ENCODE measurements at regions not wholly inside any gene's neighbourhood (a gene's known extent, or its start where the extent isn't known, plus 50 kb on each side); places are given as distances from the start of the nearest gene placed in this dataset.

DNA sequence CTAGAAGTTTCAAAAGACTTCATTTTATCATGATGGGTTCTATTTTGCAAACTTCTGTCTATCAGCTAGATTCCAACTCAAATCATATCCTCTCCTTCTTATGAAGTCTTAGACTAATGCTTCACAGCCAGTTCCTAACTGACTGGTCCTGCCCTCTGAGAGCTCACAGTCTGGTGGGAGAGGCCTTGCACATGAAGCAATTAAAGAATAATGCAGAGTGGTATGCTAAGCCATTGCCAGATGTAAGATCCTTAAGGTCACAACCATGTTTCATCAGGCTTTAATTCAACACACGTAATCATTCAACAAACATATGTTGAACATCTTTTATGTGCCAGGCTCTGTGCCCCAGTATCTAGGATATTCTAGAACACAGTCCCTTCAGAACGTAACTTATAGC lies 125.8 kb upstream of the TMPO start:
- no peak for DNase-seq (ENCODE audit: low spot score)

DNA sequence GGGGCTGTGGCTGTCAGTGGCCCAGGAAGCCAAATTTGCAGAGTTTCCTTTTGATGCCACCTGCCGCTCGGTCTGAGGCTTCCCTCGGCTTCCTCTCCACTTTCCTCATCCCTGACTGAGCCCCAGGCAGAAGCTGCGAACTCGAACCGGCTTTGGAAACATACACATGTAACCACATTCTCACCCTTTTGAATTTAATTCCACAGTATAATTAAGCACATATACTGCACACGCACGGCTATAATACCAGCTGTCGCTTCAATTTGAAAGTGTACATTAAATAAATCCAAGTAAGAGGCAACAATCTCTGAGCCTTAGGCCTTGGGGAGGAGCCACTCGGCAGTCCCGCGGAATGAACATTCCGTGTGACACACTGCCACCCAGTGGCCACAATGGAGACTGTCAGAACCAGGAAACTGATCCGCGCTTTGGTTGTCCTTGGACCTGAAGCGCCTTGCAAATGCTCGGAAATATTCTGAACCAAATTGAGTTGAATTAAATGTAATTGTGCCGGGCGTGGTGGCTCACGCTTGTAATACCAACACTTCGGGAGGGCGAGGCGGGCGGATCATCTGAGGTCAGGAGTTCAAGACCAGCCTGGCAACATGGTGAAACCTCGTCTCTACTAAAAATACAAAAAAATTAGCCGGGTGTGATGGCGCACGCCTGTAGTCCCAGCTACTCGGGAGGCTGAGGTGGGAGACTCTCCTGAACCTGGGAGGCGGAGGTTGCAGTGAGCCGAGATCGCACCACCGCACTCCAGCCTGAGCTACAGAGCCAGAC lies 117.9 kb upstream of the TMPO start:
- DNase-seq (ENCODE audit: low spot score): peak; percentile 74

DNA sequence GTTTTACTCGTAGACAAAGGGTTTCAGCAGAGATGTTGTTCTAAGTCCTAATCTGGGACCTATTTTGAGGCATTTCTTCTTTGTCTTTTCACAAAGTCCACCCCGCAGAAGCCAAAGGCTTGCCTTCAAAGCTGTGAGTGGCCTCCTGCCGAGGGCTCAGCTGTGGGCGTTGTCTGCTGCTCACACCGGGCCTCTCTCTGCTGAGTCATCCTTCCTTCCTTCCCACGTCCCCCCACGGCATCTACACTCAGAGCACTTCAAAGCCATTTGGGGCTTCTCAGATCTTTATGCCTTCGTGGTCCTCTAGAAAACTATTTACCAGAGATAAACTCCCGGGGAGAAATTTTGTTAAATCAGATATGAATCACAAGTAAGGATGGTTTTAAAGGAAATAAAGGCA lies 115.9 kb upstream of the TMPO start:
- no peak for DNase-seq (ENCODE audit: low spot score)

DNA sequence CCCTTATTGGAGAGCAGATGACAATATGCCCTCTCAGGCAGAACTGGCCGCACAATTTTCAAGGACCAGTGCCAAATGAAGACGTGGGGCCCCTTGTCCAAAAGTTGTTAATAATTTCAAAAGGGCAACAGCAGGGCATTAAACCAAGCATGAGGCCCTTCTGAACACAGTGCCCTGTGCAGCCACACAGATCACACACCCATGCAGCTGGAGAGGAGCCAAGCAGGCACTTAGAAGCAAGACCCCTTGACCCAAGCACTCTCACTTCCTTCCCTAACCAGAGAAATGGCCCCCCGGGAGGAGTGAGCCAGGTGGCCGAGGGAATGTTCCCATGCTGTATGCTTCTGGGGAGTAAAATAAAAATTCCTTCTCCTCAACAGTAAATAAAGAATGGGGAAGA lies 114.0 kb upstream of the TMPO start:
- no peak for DNase-seq (ENCODE audit: low spot score)

DNA sequence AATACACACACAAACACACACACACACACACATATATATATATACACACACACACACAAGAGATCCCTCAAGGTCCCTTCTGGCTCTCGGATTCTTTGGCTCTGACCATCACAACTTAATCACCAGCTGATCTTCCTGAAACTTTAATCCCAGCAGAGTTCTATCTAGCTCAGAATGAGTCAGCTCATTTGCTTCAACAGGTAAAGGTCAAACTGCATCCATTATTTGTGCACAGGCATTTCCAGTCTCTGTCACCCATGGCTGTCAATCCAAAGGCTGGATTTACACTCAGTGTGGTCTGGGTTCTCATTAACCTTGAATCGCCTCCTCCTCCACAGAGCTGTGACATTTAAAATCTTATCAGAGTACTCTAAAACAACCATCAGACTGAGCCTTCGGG lies 113.3 kb upstream of the TMPO start:
- no peak for DNase-seq (ENCODE audit: low spot score)

DNA sequence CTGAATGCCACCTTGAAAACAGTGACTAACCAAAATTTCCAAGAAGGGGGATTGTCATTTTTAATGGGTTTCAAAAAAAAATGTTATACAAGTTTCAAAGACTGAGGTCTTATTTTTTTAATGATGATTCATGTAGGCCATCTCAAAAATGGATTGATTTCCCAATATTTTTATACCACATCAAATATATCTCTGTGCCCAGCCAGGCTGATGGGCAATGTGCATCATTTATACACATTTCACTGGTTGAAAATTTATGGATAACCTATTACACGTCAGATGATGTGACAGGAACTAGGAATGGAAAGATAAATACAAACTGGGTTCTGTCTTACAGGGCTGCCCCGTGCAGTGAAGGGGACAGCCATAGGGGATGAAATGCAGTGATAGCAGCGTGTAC lies 112.7 kb upstream of the TMPO start:
- DNase-seq (ENCODE audit: low spot score): no peak

DNA sequence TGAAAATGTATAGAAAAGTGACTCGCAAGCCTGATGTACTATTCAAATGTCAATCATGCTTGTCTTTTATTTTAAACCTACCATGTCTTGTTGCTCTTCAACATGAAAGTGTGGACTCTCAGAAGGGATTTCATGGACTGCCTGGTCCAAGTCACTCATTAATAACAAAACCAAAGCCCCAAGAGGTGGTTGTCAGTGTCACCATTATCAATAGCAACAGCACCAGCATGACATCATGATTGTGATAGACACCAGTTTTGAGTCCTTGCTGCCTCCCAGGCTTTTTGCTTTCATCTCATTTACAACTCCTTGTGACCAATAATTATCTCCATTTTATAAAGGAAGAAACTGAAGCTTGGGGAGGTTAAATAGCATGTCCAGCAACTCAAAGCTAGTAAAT lies 112.0 kb upstream of the TMPO start:
- no peak for DNase-seq (ENCODE audit: low spot score)

DNA sequence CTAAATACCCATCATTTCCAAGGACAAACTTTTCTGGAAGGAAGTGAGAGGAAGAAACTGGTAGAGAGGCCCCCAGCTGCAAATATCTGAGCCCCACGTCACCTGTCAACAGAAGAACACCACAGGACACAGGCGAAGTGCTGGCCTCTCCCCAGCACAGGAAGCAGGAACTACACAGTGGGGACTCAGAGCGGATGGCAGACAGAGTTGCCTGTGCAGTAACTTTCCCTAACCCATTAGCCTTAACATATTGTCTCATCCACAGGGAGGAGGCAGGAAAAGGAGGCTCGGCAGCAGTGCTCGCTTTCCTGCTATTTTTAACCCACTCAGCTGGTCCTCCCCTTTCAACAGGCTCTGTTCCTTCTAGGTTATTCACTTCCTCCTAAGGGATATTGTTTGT lies 111.5 kb upstream of the TMPO start:
- DNase-seq (ENCODE audit: low spot score): no peak

DNA sequence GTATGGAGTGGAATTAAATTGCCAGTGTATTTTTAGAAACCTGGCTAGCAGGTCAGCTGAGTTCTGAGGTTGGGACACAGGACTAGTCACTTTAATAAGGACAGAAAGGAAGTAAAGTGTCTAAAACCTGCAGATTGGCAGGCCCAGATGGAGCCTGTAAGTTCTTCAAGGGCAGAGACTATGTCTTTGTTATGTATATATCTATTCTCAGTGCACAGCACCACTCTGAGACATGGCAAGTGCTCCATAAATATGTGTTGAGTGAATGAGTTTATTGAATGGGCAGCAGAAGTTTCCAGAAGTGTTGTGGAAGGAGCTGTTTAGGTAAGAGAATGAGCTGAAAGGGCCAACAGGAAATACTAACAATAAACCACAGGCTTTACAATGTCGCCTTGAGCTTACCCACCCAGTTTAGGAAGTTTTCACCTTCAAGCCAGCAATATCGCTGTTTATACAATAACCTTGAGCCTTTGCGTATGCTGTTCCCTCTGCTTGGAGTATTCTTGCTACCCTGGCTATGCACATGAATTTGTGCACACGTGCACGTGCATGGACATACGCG lies 109.5 kb upstream of the TMPO start:
- DNase-seq (ENCODE audit: low spot score): no peak

DNA sequence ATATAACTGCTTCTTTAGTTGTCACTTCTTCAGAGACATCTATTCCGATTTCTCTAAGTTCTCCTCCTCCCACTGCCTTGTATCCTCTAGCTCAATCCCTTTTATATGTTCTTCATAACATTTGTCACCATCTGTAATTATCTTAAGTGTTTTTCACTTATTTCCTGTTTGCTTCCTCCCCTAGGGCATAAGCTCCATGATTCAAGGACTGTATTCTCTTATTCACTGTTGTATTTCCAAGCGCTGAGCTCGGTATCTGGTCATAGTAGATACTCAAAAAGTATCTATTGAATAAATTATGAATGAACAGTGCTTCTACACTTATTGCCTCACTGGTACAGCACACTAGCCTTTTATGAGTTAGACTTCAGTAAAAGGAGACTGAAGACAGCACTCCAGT lies 109.0 kb upstream of the TMPO start:
- no peak for DNase-seq (ENCODE audit: low spot score)

DNA sequence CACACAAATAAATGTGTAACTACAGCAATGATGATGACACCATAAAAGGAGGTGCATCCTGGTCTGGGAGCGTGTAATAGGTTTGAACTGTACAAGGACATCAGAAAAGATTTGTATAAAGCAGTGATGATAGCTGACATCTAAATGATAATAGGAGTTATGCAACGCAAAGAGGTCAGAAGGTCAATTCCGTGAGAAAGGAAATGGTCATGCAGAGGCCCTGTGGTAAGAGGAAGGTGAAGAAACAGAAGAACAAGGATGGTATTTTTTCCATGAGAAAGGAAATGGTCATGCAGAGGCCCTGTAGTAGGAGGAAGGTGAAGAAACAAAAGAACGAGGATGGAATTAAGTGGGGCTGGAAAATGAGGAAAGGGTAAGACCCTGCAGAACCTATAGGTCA lies 106.7 kb upstream of the TMPO start:
- no peak for DNase-seq (ENCODE audit: low spot score)

DNA sequence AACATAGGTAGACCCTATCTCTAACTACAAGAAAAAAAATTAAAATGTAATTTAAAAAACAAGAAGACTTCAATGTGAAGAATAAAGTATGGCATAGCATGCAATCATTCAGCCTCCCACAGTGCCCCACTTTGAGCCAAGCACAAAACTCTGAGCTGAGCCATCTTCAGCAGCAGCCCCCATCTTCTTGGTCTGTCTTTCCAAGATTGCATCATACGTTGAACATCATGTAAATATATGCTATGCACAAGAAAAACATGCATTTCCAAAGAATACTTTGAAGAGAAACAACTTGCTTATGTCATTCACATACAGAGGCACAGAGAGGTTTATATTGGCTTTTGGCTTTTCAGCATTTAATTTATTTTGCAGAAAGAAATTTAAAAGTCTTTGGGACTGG lies 105.8 kb upstream of the TMPO start:
- DNase-seq (ENCODE audit: low spot score): no peak

DNA sequence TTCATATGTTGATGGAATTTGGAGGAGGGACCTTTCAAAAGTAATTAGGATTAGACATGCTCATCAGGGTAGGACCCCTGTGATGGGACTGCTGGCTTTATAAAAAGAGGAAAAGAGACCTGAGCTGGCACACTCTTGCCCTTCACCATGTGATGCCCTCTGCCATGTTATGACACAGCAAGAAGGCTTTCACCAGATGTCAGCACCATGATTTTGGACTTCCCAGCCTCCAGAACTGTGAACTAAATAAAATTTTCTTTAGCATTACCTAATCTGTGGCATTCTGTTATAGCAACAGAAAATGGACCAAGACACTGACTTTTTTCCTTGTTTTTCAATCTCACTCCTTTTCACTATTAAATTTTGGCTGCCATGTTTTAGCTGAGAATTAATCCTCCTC lies 105.0 kb upstream of the TMPO start:
- DNase-seq (ENCODE audit: low spot score): no peak

DNA sequence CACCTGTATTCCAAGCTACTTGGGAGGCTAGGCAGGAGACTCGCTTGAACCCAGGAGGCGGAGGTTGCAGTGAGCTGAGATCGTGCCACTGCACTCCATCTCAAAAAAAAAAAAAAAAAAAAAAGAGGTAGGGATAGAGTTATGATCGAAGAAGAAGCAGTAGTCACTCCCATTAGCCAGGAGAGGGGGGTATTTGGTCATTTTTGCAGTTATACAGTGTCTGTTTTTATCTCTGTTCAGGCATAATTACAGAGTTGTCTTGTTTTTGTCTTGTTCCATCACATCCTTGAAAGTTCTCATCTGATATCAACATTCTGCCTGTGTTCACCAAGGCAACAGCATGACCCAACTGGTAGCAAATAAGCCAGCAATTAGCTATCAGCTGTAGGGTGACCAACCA lies 98.5 kb upstream of the TMPO start:
- DNase-seq (ENCODE audit: low spot score): no peak

DNA sequence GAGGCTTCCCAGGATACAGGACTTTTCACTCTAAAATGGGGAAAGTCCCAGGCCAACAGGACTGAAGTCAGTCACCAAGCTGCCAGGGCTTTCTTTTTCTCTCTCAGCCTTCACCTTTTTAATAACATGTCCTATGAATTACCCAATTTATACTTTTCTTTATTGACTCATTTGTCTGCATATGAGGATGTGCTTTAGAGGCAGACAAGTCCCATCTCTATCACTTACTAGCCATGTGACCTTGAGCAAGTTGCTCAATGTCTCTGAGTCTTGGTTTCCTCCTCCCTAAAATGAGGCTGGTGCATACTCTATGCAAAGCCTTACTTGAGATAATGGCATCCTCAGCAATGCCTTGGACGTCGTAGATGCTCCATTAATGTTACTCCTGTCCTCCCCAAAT lies 98.1 kb upstream of the TMPO start:
- no peak for DNase-seq (ENCODE audit: low spot score)

DNA sequence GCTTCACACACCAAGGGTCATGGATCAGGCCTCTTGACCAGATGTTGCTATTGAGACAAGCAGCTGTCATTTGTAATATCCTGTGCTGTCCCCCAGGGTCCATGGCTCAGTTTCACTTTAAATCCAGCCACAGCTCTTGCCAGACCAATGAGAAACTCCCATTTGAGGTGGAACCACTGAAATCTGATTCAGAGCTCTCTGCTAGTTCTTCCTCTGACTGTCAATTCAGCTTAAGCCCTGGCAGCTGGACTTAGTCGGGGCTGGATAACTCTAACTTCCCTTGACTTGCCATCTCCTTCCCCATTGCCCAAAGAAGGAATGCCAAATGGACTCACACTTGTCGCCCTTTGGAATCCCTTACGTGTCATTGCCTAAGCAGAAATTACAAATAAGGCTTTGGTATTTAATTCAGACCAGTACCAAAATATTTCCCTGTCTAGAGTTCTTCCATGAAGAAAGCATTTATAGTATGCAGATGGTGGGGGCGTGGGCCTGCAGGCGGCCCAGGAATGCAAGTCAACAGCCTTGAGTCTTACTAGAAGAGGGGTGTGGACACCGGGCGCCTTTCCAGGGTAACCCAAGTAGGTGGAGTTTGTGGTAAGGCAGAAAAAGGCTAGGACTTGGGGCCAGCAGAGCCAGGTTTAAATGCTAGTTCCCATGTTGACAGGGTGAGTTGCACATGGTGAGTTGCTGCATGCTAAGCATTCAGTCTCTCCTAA lies 96.9 kb upstream of the TMPO start:
- no peak for DNase-seq (ENCODE audit: low spot score)

DNA sequence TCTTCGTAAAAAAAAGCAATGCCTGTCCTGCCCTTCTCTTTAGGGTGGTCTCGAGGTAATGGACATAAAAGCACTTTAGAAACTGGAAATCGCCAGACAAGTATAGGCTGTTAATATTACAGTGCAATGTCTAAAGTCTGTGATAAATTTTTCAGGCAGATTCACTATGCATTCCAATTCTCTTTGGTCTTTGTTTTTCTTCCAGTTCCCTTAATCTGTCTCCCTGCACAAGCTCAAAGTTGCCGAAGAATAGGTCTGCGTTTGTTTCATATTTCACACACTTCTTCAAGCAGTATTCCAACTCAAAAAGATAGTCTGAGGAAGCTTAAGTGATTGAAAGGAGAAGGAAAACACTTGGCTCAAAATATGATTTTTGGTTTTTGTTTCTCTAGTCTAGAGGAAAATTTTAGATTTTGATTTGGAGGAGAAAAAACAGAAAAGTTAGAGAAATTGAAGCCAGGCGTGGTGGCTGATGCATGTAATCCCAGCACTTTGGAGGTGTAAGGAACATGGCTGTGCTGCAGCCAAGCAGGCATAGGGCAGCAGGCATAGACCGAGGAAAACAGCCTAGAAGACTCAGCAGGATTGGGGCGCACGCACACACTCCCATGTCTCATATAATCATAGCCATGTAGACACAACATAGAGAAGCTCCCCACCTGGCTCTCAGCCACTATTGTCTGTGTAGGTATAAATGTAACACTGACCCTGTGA lies 96.2 kb upstream of the TMPO start:
- DNase-seq (ENCODE audit: low spot score): no peak

DNA sequence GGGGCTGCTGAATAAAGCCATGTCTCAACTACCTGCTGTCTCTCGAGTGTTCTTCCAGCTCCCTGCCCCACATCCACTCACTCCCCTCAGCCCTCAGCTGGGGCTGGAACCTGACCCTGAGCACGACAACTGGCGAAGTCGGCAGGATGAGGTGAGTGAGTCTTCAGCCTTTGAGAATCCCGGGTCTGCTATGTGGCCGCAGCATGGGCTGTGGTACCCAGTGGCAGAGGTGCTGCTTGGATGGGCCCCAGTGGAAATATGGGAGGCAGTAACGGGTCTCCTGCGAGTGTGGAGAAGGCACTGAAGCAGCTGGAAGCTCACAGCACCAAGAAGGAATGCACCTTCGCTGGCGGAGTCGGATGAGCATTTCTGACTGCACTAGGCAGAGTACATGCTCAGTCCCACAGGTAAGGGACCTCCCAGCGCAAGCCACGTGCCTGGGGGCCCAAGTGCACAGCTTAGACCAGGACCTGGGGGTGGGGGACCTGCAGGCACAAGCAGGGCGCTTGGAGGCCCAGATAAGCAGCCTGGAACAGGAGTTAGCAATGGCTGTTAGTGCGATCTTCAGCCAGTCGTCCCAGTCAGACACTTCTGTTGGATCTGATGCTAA lies 95.5 kb upstream of the TMPO start:
- DNase-seq (ENCODE audit: low spot score): no peak

DNA sequence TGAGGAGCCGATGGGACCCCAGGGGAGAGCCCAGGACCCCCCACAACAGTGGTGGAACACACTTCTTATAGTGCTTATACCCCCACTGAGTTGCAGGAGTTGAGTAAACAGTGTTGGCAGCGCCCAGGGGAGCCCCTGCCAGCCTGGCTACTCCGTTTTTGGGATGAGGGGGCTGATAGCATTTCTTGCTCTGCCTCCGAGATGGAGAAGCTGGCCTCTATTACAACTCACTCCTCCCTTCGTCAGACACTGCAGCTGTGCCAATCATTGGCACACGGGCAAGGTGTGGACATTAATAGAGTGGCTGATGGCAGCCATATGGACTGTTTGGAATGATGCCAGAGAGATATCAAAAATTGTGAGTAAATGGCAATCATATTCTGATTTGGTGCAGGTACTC lies 94.9 kb upstream of the TMPO start:
- no peak for DNase-seq (ENCODE audit: low spot score)

DNA sequence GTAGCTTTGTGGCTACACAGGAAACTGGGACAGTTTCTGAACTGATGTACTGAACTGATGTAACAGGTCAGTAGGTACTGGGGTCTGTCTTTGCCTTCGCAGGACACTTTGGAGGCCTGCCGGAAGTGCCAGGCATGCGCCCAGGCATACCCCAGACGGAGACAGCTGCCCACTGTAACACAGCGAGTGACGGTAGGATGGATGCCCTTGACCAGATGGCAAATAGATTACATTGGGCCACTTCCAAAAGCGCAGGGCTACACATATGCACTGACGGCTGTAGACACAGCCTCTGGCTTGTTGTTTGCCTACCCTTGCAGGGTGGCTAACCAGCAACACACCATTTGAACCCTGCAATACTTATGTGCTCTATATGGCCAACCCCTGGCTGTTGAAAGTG lies 94.1 kb upstream of the TMPO start:
- DNase-seq (ENCODE audit: low spot score): no peak

DNA sequence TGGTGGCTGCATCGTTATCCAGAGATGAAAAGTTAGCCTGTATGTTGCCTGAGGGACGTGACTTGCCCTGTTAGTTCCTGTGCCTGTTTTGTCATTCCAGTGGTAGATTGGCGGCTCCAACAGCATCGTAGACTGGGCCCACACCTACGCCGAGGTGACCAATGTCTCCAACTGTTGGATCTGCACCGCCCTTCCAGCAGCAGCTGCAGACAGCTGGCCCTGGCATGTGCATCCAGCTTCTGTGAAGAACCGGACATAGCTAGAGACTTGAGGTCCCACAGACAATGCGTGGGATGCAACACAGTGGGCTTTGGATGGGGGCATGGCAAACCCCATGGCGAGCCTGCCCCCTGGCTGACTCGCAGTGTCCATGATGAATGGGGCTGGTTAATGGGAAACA lies 93.0 kb upstream of the TMPO start:
- DNase-seq (ENCODE audit: low spot score): no peak

DNA sequence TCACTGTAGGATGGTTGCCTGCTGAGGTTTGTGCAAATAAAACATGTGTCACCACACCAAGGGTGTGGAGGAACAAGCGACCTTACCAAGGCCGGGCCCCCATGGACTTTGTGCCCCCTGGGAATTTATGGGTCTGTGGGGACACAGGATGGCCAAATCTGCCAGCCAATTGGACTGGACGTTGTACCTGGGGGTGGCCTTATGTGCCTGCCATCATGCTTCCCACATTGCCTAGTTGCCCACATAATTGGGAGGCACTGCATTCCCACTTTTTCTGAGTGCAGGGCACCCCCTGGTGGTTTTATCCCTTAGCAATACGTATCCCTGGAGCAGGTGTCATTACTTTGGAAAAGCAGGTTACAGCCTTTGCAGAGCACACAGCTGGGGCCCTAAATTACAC lies 92.6 kb upstream of the TMPO start:
- DNase-seq (ENCODE audit: low spot score): no peak

DNA sequence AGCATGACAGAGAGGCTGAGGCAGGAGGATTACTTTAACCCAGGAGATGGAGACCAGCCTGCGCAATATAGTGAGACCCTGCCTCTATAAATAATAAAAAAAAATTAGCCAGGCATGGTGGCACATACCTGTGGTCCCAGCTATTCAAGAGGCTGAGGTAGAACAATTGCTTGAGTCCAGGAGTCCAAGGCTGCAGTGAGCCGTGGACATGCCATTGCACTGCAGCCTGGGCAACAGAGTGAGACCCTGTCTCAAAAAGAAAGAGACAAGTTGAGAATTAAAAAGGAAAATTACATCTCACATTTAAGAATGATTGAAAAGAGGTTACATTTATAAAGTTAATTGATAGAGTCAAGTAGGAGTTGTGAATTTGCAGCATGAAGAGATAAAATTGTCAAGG lies 91.4 kb upstream of the TMPO start:
- no peak for DNase-seq (ENCODE audit: low spot score)
